ENCODE measurements at regions not wholly inside any gene's neighbourhood (a gene's known extent, or its start where the extent isn't known, plus 50 kb on each side); places are given as distances from the start of the nearest gene placed in this dataset.

GRCh38 chr17:79392598-79392997 lies 218.3 kb downstream of the RBFOX3 start:
- DNase-seq = no peak

- DNase-seq = peak; percentile 75
Observed at GRCh38 chr17:79391376-79392233, 219.2 kb downstream of the RBFOX3 start.

- no peak for DNase-seq
Observed at GRCh38 chr17:79389896-79390295, 221.0 kb downstream of the RBFOX3 start.

GRCh38 chr17:79388556-79389295 lies 222.1 kb downstream of the RBFOX3 start:
- DNase-seq = peak; percentile 6

- DNase-seq = no peak
Observed at GRCh38 chr17:79387783-79388182, 223.1 kb downstream of the RBFOX3 start.

GRCh38 chr17:79385962-79386563 lies 224.8 kb downstream of the RBFOX3 start:
- no peak for DNase-seq

GRCh38 chr17:79382313-79382712 lies 228.5 kb downstream of the RBFOX3 start:
- no peak for DNase-seq

- no peak for DNase-seq
Observed at GRCh38 chr17:79379700-79380445, 231.0 kb downstream of the RBFOX3 start.

- no peak for DNase-seq
Observed at GRCh38 chr17:79377230-79377786, 233.5 kb downstream of the RBFOX3 start.

GRCh38 chr17:79374807-79375206 lies 236.0 kb downstream of the RBFOX3 start:
- DNase-seq = no peak

- no peak for DNase-seq
Observed at GRCh38 chr17:79374087-79374689, 236.7 kb downstream of the RBFOX3 start.

- DNase-seq = no peak
Observed at GRCh38 chr17:79372470-79373238, 238.2 kb downstream of the RBFOX3 start.

GRCh38 chr17:79371984-79372383 lies 238.9 kb downstream of the RBFOX3 start:
- DNase-seq = no peak

GRCh38 chr17:79370594-79370993 lies 240.3 kb downstream of the RBFOX3 start:
- no peak for DNase-seq

GRCh38 chr17:79370126-79370525 lies 240.7 kb downstream of the RBFOX3 start:
- DNase-seq = no peak

GRCh38 chr17:79369532-79369931 lies 241.3 kb downstream of the RBFOX3 start:
- DNase-seq = no peak

- DNase-seq = no peak
Observed at GRCh38 chr17:79369001-79369400, 241.8 kb downstream of the RBFOX3 start.

- no peak for DNase-seq
Observed at GRCh38 chr17:79368521-79368920, 242.3 kb downstream of the RBFOX3 start.

GRCh38 chr17:79366988-79367571 lies 243.8 kb downstream of the RBFOX3 start:
- no peak for DNase-seq

GRCh38 chr17:79365836-79366770 lies 244.7 kb downstream of the RBFOX3 start:
- DNase-seq = no peak
